ENCODE measurements at regions not wholly inside any gene's neighbourhood (a gene's known extent, or its start where the extent isn't known, plus 50 kb on each side); places are given as distances from the start of the nearest gene placed in this dataset.

DNA sequence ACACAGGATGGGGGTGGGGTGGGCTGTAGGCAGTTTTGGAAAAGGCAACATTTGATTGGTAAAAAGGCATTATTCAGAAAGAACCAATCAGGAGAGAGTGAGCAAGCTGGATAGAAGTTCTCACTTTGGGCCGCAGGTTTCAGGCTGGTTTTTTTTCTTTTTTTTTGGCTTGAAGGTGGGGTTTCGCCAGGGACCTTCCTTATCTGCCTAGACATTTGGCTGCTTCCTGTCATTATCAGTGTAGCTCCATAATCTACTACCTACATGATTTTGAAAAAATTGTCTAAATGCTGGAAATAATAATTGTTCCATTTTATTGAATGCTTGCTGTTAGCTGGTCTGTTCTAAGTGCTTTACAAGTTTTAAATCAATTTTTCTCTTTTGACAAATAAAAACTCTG, 649.0 kb downstream of the TMTC2 start:
- no peak for DNase-seq (ENCODE audit: low spot score in 2 of 2)
- no peaks in the 10 kb centered on the region for H3K36me3 ChIP-seq
- H3K4me3 ChIP-seq, result no peak overlapping the region
- intact Hi-C loops (cut with DNase I), result no loop called here
- H3K4me1 ChIP-seq, result no peaks in the 10 kb centered on the region
- no peaks in the 10 kb centered on the region for H3K9me3 ChIP-seq
- H3K27ac ChIP-seq, result no peak overlapping the region
- no peaks in the 10 kb centered on the region for H3K27me3 ChIP-seq
- TF ChIP-seq, protein P1, sequence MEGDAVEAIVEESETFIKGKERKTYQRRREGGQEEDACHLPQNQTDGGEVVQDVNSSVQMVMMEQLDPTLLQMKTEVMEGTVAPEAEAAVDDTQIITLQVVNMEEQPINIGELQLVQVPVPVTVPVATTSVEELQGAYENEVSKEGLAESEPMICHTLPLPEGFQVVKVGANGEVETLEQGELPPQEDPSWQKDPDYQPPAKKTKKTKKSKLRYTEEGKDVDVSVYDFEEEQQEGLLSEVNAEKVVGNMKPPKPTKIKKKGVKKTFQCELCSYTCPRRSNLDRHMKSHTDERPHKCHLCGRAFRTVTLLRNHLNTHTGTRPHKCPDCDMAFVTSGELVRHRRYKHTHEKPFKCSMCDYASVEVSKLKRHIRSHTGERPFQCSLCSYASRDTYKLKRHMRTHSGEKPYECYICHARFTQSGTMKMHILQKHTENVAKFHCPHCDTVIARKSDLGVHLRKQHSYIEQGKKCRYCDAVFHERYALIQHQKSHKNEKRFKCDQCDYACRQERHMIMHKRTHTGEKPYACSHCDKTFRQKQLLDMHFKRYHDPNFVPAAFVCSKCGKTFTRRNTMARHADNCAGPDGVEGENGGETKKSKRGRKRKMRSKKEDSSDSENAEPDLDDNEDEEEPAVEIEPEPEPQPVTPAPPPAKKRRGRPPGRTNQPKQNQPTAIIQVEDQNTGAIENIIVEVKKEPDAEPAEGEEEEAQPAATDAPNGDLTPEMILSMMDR (IDR thresholded peaks at IDR 0.05), result no peak

DNA sequence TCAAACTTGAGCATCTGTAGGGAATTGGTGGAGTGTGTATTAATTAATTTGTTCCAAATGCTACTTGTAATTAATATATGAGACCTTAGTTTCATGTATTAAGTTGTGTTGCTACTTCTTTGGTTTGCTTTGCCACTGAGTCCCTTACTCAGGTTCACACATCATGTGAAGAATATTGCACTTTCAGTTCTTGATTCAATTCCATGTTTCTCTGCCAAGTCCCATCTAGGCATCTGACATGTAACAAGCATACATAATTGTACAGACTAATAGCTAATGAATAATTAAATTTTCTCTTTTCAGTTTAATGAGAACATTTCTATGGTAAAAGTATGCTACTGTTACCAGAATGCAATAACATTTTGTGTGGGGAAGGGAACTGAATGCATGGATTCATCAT, 640.0 kb downstream of the TMTC2 start:
- TF ChIP-seq, protein P1 (IDR thresholded peaks at IDR 0.05), result no peak
- no peaks in the 10 kb centered on the region for H3K9me3 ChIP-seq
- no peak for DNase-seq (ENCODE audit: low spot score in 2 of 2)
- intact Hi-C loops (cut with DNase I), result no loop called here
- no peak overlapping the region for H3K4me3 ChIP-seq
- H3K36me3 ChIP-seq, result no peaks in the 10 kb centered on the region
- H3K27ac ChIP-seq, result no peak overlapping the region
- no peaks in the 10 kb centered on the region for H3K27me3 ChIP-seq
- no peaks in the 10 kb centered on the region for H3K4me1 ChIP-seq

DNA sequence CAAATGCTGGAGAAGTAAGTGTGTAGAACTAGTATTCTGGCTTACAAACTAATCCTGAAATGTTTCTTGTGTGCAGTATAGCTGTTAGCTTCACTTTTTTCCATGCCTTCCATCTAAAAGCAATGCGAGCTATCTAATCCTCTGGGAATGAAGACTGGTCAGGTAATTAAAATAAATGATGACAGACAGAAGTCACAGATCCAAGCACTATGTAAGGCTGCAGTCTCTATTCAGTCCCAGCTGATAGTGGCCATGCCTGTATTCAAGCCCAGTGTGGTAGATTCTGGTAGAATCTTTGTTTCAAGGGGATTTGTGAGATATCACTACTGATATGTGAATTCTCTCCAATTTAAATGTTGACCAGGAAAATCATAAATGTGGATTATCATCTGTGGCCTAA, 637.2 kb downstream of the TMTC2 start:
- DNase-seq (ENCODE audit: low spot score in 2 of 2), result no peak
- Histone ChIP-seq H3K27ac (no peak overlapping the region), H3K27me3 (no peaks in the 10 kb centered on the region), H3K4me3 (no peak overlapping the region), H3K36me3 (no peaks in the 10 kb centered on the region), H3K4me1 (no peaks in the 10 kb centered on the region), H3K9me3 (no peaks in the 10 kb centered on the region)
- intact Hi-C loops (cut with DNase I), result no loop called here
- TF ChIP-seq, protein P1 (IDR thresholded peaks at IDR 0.05), result no peak

DNA sequence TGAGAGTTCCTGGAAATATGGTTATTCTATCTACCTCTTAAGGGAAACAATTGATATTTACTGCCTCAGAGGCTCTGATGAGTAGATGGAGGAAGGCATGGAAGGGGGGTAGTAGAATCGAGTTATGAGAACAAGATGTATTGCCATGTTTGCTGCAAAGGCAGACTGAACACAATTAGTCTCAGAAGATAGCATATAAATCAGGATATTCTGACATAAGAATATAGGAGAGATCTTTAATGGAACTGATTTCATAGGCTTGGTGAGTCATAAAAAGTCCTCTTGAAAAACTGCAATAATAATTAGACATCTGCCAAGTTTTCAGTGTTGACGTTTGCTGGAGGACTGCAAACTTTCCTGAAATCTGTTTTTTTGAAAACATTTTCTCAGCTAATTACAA, 636.1 kb downstream of the TMTC2 start:
- Histone ChIP-seq H3K4me3 (no peak overlapping the region), H3K36me3 (no peaks in the 10 kb centered on the region), H3K4me1 (no peaks in the 10 kb centered on the region), H3K27me3 (no peaks in the 10 kb centered on the region), H3K9me3 (no peaks in the 10 kb centered on the region), H3K27ac (no peak overlapping the region)
- intact Hi-C loops (cut with DNase I), result no loop called here
- TF ChIP-seq, protein P1 (IDR thresholded peaks at IDR 0.05), result no peak
- DNase-seq (ENCODE audit: low spot score in 2 of 2), result no peak

DNA sequence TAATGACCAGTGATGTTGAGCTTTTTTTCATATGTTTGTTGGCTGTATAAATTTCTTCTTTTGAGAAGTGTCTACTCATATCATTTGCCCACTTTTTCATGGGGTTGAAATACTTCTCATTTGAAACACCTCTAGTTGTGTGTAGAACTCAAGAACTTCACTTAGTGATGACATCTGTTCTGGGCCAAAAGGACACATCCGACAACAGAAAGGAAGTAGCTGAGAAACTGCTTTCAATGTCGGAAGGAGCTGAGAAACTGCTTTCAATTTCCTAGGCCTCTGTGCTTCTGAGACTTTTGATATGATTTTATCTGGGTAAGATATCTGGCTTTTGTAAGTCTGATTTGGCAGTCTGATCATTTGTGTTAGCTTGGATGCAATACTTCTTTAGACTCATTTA, 635.3 kb downstream of the TMTC2 start:
- intact Hi-C loops (cut with DNase I), result no loop called here
- TF ChIP-seq, protein P1 (IDR thresholded peaks at IDR 0.05), result no peak
- H3K4me1 ChIP-seq, result no peaks in the 10 kb centered on the region
- no peak overlapping the region for H3K4me3 ChIP-seq
- no peaks in the 10 kb centered on the region for H3K27me3 ChIP-seq
- DNase-seq (ENCODE audit: low spot score in 2 of 2), result no peak
- H3K9me3 ChIP-seq, result no peaks in the 10 kb centered on the region
- no peaks in the 10 kb centered on the region for H3K36me3 ChIP-seq
- no peak overlapping the region for H3K27ac ChIP-seq

DNA sequence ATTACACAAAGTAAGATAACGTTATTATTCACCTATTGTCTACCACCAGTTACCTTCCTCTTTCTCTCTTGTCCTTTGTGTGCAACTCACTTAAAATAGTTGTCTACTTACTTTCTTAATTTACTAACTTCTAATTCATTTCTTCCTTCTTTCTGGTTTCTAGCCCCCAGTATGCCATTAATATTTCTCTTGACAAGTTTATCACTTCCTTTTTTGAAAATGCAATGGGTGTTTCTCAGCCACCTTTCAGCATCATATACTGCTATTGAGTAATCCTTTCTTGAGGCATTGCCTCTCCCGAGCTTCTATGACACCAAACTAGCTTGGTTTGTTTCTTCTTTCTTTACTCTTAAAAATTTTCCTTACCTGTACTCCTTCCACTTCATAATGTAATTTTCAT, 633.6 kb downstream of the TMTC2 start:
- H3K27ac ChIP-seq, result no peak overlapping the region
- DNase-seq (ENCODE audit: low spot score in 2 of 2), result no peak
- intact Hi-C loops (cut with DNase I), result no loop called here
- H3K4me1 ChIP-seq, result no peaks in the 10 kb centered on the region
- H3K27me3 ChIP-seq, result no peaks in the 10 kb centered on the region
- H3K36me3 ChIP-seq, result no peaks in the 10 kb centered on the region
- TF ChIP-seq, protein P1 (IDR thresholded peaks at IDR 0.05), result no peak
- H3K4me3 ChIP-seq, result no peak overlapping the region
- H3K9me3 ChIP-seq, result no peaks in the 10 kb centered on the region

Data from ascending aorta (tissue), 2 donors.